Gastrocnemius medialis (tissue), 4 donors: ENCODE measurements at regions not wholly inside any gene's neighbourhood (a gene's known extent, or its start where the extent isn't known, plus 50 kb on each side); places are given as distances from the start of the nearest gene placed in this dataset.

Experiments
- CTCF ChIP-seq, 5 experiments: fragments of 450-650 bp in 3 of 5; fragments of 200-600 bp in 2 of 5; sonication (generic) in 2 of 5; IDR thresholded peaks in 4 of 5; conservative IDR thresholded peaks in 1 of 5; 1 replicate in 4 of 5; 2 replicates in 1 of 5; pipeline ENCODE4 v1.5.1; 2016 to 2019; ENCODE audit warnings: antibody characterized with exemption in 5 of 5, mild to moderate bottlenecking in 3 of 5, moderate library complexity in 3 of 5
- POLR2A ChIP-seq, 2 donors: fragments of 450-650 bp; IDR thresholded peaks; one replicate each; pipeline ENCODE4 v1.6.1; 2017; ENCODE audit warnings: antibody characterized with exemption in 2 of 2, mild to moderate bottlenecking in 2 of 2, moderate library complexity in 2 of 2

GRCh38 chr2:149657401-149658040 lies 69.9 kb upstream of the MMADHC start:
- TF ChIP-seq CTCF (IDR thresholded peaks at IDR 0.05 in 4 of 5, conservative IDR thresholded peaks at IDR 0.05 in 1 of 5) (no peak), POLR2A (IDR thresholded peaks at IDR 0.05) (no peak)
